DND-41 (cell line): ENCODE measurements at regions not wholly inside any gene's neighbourhood (a gene's known extent, or its start where the extent isn't known, plus 50 kb on each side); places are given as distances from the start of the nearest gene placed in this dataset.
"Not testable (repeated sequence)": the region's sequence is repeated elsewhere in the genome, so short reads cannot be mapped to it uniquely, and the experiment has no call there.

Experiments used
- ATAC-seq: fragments of 200-7000 bp; cut with Tn5 transposase; 3 replicates; pipeline ENCODE4 v1.9.1; 2021; ENCODE audit warnings: low read depth; ENCODE audit not compliant: insufficient read depth
- DNase-seq: peaks from one replicate; pipeline ENCODE4 v3.0.0-alpha.2; 2020
- H2AFZ ChIP-seq: 2 replicates; pipeline ENCODE4 v1.6.0; 2012; ENCODE audit warnings: low read depth, low read length
- H3K27ac ChIP-seq: 2 replicates; pipeline ENCODE4 v1.5.1; 2012; ENCODE audit warnings: low read length, inconsistent platforms
- H3K27me3 ChIP-seq: fragments of 200-600 bp; sonication (generic); 2 replicates; pipeline ENCODE4 v1.6.0; 2012; ENCODE audit warnings: low read length, mild to moderate bottlenecking, inconsistent platforms; ENCODE audit not compliant: insufficient read depth, poor library complexity
- H3K36me3 ChIP-seq: 2 replicates; pipeline ENCODE4 v1.5.1; 2012; ENCODE audit warnings: low read length, inconsistent platforms; ENCODE audit not compliant: insufficient read depth
- H3K4me1 ChIP-seq: 2 replicates; pipeline ENCODE4 v1.5.1; 2012; ENCODE audit warnings: mild to moderate bottlenecking, low read length; ENCODE audit not compliant: insufficient read depth
- H3K4me2 ChIP-seq: 2 replicates; pipeline ENCODE4 v1.6.0; 2012; ENCODE audit warnings: mild to moderate bottlenecking, moderate library complexity, low read length, inconsistent platforms; ENCODE audit not compliant: insufficient read depth
- H3K4me3 ChIP-seq, 2 experiments: fragments of 200-600 bp in 1 of 2; shearing (Covaris generic) in 1 of 2; 2 replicates each; pipeline ENCODE4 v1.5.1; 2012 to 2016; ENCODE audit warnings: inconsistent platforms in 2 of 2, low read length in 2 of 2, mild to moderate bottlenecking in 2 of 2, low read depth in 1 of 2, moderate library complexity in 1 of 2
- H3K79me2 ChIP-seq: 2 replicates; pipeline ENCODE4 v1.6.0; 2012; ENCODE audit warnings: low read length, inconsistent platforms; ENCODE audit not compliant: insufficient read depth
- H3K9ac ChIP-seq: 2 replicates; pipeline ENCODE4 v1.6.0; 2012; ENCODE audit warnings: low read depth, mild to moderate bottlenecking, inconsistent platforms, low read length, moderate library complexity
- H3K9me3 ChIP-seq: 2 replicates; pipeline ENCODE4 v1.5.1; 2012; ENCODE audit warnings: low read length, moderate library complexity, mild to moderate bottlenecking, inconsistent platforms; ENCODE audit not compliant: insufficient read depth, severe bottlenecking
- H4K20me1 ChIP-seq: 2 replicates; pipeline ENCODE4 v1.6.0; 2012; ENCODE audit warnings: low read length; ENCODE audit not compliant: insufficient read depth
- EZH2 ChIP-seq: IDR thresholded peaks from 3 replicates; pipeline ENCODE4 v1.6.1; 2012; ENCODE audit warnings: borderline replicate concordance, low read depth, mild to moderate bottlenecking, moderate library complexity, low read length, inconsistent platforms; ENCODE audit not compliant: severe bottlenecking
- TF ChIP-seq, protein P1 (sequence below): IDR thresholded peaks from 2 replicates; pipeline ENCODE4 v1.5.1; 2012; ENCODE audit warnings: borderline replicate concordance, low read length, moderate library complexity, mild to moderate bottlenecking; ENCODE audit not compliant: poor library complexity, severe bottlenecking; ENCODE audit errors: extremely low read depth

DNA sequence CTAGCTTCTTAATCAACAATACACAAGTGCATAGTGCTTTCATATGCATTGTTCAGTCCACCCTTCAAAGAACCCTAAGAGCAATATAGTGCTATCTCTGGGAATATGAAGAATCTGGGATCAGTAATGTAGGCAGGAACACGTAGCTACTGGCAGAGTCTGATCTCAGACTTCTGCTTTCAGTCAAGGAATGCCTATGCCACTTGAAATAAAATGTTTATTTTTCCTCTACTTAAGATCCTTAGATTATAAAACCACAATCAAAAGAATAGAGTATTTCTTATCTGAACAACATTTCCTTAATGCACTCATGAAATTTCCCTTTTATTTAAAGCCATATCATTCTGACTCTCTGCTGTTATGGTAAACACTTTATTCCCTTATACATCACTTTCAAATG lies 1407.8 kb upstream of the C9orf72 start:
- Histone ChIP-seq H3K4me3 (no peak overlapping the region), H4K20me1 (no peaks in the 10 kb centered on the region), H3K27ac (no peak overlapping the region), H3K79me2 (no peaks in the 10 kb centered on the region), H3K4me2 (no peak overlapping the region), H3K9me3 (no peaks in the 10 kb centered on the region), H3K27me3 (no peaks in the 10 kb centered on the region), H3K4me1 (no peaks in the 10 kb centered on the region), H3K36me3 (no peaks in the 10 kb centered on the region), H3K9ac (no peak overlapping the region), H2AFZ (no peak overlapping the region)
- no peak for TF ChIP-seq EZH2
- TF ChIP-seq, protein P1, sequence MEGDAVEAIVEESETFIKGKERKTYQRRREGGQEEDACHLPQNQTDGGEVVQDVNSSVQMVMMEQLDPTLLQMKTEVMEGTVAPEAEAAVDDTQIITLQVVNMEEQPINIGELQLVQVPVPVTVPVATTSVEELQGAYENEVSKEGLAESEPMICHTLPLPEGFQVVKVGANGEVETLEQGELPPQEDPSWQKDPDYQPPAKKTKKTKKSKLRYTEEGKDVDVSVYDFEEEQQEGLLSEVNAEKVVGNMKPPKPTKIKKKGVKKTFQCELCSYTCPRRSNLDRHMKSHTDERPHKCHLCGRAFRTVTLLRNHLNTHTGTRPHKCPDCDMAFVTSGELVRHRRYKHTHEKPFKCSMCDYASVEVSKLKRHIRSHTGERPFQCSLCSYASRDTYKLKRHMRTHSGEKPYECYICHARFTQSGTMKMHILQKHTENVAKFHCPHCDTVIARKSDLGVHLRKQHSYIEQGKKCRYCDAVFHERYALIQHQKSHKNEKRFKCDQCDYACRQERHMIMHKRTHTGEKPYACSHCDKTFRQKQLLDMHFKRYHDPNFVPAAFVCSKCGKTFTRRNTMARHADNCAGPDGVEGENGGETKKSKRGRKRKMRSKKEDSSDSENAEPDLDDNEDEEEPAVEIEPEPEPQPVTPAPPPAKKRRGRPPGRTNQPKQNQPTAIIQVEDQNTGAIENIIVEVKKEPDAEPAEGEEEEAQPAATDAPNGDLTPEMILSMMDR = no peak
- ATAC-seq (no peak), DNase-seq (no peak)

DNA sequence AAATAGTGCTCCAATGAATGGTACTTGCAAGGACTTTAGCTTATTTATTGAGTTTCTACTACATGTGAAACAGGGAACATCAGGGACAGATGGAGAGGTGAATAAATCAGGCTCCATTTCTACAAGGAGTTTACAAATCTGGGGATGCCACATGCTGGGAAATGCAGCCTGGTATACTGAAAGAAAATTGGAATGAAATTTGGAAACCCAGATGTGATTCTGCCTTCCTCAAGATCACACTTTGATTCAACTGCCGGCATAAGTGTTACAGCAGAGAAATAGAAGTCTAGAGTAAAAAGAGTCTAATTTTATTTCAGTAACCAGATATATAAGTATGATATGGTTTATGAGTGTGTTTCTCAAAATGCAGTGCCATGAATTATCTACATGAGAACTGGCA lies 1408.4 kb upstream of the C9orf72 start:
- Histone ChIP-seq H3K9me3 (no peaks in the 10 kb centered on the region), H3K27me3 (no peaks in the 10 kb centered on the region), H3K79me2 (no peaks in the 10 kb centered on the region), H2AFZ (no peak overlapping the region), H3K27ac (no peak overlapping the region), H3K4me3 (no peak overlapping the region), H3K9ac (no peak overlapping the region), H3K36me3 (no peaks in the 10 kb centered on the region), H3K4me2 (no peak overlapping the region), H3K4me1 (no peaks in the 10 kb centered on the region), H4K20me1 (no peaks in the 10 kb centered on the region)
- no peak for DNase-seq
- no peak for TF ChIP-seq EZH2
- TF ChIP-seq, protein P1 = no peak
- ATAC-seq = no peak

DNA sequence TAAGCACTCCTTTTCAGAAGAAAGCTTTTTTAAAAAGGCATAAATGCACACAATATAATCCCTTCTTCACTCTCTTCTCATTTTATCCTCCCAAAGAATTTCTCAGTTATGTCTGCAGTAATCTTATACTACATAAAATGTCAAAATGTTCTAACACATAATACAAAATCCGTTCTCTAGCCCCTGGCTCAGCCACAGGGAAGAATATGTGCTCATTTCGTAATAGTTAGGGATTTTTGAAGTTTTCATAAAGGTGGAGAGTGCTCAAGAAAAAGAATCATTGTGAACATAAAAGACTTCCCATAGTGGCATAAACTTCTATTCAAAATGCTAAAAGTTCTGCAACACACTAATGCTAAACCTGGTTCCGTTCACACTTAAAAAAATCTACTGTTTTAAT lies 1410.7 kb upstream of the C9orf72 start:
- DNase-seq = no peak
- no peak overlapping the region for H3K4me3 ChIP-seq
- H3K36me3 ChIP-seq = no peaks in the 10 kb centered on the region
- H4K20me1 ChIP-seq = no peaks in the 10 kb centered on the region
- H3K4me1 ChIP-seq = no peaks in the 10 kb centered on the region
- H2AFZ ChIP-seq = no peak overlapping the region
- no peaks in the 10 kb centered on the region for H3K79me2 ChIP-seq
- no peak overlapping the region for H3K9ac ChIP-seq
- ATAC-seq = no peak
- H3K4me2 ChIP-seq = no peak overlapping the region
- no peaks in the 10 kb centered on the region for H3K9me3 ChIP-seq
- TF ChIP-seq, protein P1 = no peak
- TF ChIP-seq EZH2 = no peak
- no peaks in the 10 kb centered on the region for H3K27me3 ChIP-seq
- H3K27ac ChIP-seq = no peak overlapping the region

DNA sequence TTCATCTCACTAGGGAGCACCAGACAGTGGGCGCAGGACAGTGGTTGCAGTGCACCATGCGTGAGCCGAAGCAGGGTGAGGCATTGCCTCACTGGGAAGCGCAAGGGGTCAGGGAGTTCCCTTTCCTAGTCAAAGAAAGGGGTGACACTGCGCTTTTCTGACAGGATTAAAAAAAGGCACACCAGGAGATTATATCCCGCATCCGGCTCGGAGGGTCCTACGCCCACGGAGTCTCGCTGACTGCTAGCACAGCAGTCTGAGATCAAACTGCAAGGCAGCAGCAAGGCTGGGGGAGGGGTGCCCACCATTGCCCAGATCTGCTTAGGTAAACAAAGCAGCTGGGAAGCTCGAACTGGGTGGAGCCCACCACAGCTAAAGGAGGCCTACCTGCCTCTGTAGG lies 1416.7 kb upstream of the C9orf72 start:
- H3K9me3 ChIP-seq, H3K79me2 ChIP-seq, H2AFZ ChIP-seq, DNase-seq, ATAC-seq, H3K36me3 ChIP-seq, H3K4me1 ChIP-seq, H3K4me3 ChIP-seq, H3K27me3 ChIP-seq, H3K4me2 ChIP-seq, H4K20me1 ChIP-seq, H3K9ac ChIP-seq, H3K27ac ChIP-seq: not testable (repeated sequence)
